ENCODE measurements at regions not wholly inside any gene's neighbourhood (a gene's known extent, or its start where the extent isn't known, plus 50 kb on each side); places are given as distances from the start of the nearest gene placed in this dataset.

DNA sequence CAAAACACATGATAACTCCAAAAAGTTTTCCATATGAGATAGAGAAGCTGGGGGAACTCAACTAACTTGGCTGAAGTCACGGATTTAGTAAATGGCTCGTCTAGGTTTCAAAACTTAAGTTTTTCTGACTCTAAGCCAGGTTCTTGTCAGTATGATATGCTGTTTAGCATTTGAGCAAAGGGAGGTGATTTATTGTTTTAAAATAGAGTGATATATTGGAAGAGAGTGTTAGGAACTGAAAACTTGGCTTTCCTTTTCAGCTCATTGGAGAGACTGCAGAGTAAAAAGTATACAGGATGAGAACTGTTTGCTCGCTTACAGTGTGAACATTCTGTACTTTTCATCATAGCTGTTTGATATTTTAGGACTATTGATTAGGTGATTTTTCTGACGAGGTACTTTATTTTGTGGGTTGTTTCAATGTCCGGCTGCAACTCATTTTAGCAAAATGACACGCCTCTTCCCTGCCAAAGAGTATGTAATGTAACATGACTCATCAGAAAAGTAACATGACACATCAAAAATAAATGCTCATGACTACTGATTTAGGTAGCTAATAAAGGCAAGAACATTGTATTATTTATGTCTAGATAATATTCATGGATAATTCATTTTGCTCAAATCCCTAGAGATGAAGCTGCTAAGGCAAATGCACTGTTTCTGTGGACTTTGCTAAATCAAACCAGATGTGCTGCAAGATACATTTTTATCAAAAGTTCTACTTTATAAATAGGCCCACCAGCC is 355.1 kb downstream of the GPATCH2 start:
- peaks cover 0 to 7% (median 3%) of the 10 kb centered on the region in 5 donors for H3K9me3 Mint-ChIP-seq
- no peak for DNase-seq
- Histone ChIP-seq H3K36me3 (ENCODE audit: insufficient read depth, low read length) (no peaks in the 10 kb centered on the region), H3K27me3 (ENCODE audit: insufficient read depth, low read length, poor library complexity, severe bottlenecking) (no peaks in the 10 kb centered on the region), H3K27ac (ENCODE audit: low read depth, low read length) (no peak overlapping the region), H3K4me1 (ENCODE audit: insufficient read depth, low read length) (no peaks in the 10 kb centered on the region), H3K4me3 (ENCODE audit: low read length) (no peak overlapping the region), H3K9me3 (ENCODE audit: low read length) (no peaks in the 10 kb centered on the region)
- no peaks in the 10 kb centered on the region for H3K4me1 Mint-ChIP-seq
- POLR2A ChIA-PET: no interaction called here
- H3K27ac Mint-ChIP-seq: no peak overlapping the region
- no peaks in the 10 kb centered on the region for H3K27me3 Mint-ChIP-seq
- H3K36me3 Mint-ChIP-seq: no peaks in the 10 kb centered on the region
- H3K4me3 Mint-ChIP-seq: no peak overlapping the region
- CTCF ChIA-PET: no interaction called here

DNA sequence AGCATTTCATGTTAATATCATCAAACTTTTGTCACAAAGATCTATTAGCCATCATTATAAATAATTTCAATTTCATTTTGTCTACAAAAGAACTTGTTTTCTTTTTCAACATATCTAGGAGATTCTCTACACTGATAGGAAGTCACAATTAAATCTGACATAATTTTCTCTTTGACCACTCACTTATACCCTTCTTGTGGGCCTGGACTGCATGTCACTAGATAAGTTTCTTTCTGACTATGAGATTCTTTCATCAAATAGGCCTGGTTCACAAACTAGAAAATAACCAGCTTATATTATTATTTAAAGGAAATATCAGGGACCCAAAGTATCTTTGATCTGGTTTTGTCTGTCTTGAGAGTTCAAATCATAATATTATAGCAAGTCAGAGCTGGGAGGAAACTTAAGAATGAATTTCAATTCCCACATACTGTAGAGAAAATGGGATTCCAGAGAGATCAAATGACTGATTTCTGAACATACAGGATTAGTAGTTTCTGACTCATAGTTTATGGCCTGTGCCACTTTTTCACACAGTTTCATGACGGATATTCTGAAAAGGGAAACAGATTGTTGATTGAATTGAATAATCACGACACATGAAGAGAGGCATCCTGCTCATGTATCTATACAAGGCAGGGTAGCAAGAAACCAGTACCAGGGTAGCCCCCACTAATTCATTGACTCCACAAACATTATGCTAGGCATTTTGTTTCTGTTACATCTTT is 355.8 kb downstream of the GPATCH2 start:
- H3K9me3 ChIP-seq (ENCODE audit: low read length): no peaks in the 10 kb centered on the region
- H3K27ac ChIP-seq (ENCODE audit: low read depth, low read length): no peak overlapping the region
- H3K36me3 ChIP-seq (ENCODE audit: insufficient read depth, low read length): no peaks in the 10 kb centered on the region
- H3K27me3 ChIP-seq (ENCODE audit: insufficient read depth, low read length, poor library complexity, severe bottlenecking): no peaks in the 10 kb centered on the region
- Mint-ChIP-seq H3K27me3 (no peaks in the 10 kb centered on the region), H3K27ac (no peak overlapping the region), H3K36me3 (no peaks in the 10 kb centered on the region), H3K4me1 (no peaks in the 10 kb centered on the region), H3K4me3 (no peak overlapping the region), H3K9me3 (peaks cover 0 to 7% (median 3%) of the 10 kb centered on the region in 5 donors)
- no peak for DNase-seq
- ChIA-PET CTCF (no interaction called here), POLR2A (no interaction called here)
- no peak overlapping the region for H3K4me3 ChIP-seq (ENCODE audit: low read length)
- H3K4me1 ChIP-seq (ENCODE audit: insufficient read depth, low read length): no peaks in the 10 kb centered on the region

DNA sequence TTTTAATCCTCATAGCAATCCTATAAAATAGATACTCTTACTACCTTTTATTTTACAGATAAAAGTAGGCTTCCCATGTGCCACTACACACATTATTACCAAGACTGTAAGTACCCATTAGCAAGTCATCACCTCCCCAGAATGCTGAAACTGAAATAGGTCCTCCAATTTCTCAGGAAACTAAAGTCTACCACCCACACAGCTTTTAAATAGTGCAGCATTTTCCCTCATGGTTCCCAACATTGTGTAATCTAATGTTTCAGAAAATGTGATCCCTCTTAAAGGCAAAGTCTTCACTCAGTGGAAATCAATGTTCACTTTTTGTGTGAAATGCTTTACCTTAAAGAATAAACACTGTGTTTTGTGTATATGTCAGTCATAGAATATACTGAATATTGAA is 356.5 kb downstream of the GPATCH2 start:
- H3K27me3 Mint-ChIP-seq: no peaks in the 10 kb centered on the region
- ChIA-PET POLR2A (no interaction called here), CTCF (no interaction called here)
- no peaks in the 10 kb centered on the region for H3K36me3 ChIP-seq (ENCODE audit: insufficient read depth, low read length)
- H3K27ac ChIP-seq (ENCODE audit: low read depth, low read length): no peak overlapping the region
- H3K27me3 ChIP-seq (ENCODE audit: insufficient read depth, low read length, poor library complexity, severe bottlenecking): no peaks in the 10 kb centered on the region
- peaks cover 0 to 7% (median 1%) of the 10 kb centered on the region in 5 donors for H3K9me3 Mint-ChIP-seq
- no peaks in the 10 kb centered on the region for H3K4me1 Mint-ChIP-seq
- H3K4me1 ChIP-seq (ENCODE audit: insufficient read depth, low read length): no peaks in the 10 kb centered on the region
- no peak overlapping the region for H3K4me3 ChIP-seq (ENCODE audit: low read length)
- no peaks in the 10 kb centered on the region for H3K9me3 ChIP-seq (ENCODE audit: low read length)
- no peak overlapping the region for H3K4me3 Mint-ChIP-seq
- no peak overlapping the region for H3K27ac Mint-ChIP-seq
- no peaks in the 10 kb centered on the region for H3K36me3 Mint-ChIP-seq
- no peak for DNase-seq

DNA sequence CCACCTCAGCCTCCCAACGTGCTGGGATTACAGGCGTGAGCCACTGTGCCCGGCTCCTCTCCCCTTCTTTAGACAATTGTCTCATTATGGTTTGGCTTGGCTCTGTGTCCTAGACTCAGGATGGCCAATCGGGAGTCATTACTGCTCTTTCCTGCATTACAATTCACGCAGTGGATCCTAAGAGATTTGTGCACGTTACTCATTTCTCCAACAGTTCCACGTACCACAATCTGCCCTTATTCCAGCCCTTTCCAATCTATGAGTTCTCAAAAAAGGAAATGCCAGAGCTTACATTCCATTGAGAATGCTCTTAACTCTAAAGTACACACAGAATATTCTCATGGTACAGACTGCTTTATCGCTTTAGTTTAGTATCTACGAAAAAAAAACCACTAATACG is 357.0 kb downstream of the GPATCH2 start:
- POLR2A ChIA-PET: no interaction called here
- Mint-ChIP-seq H3K9me3 (peaks cover 0 to 7% (median 1%) of the 10 kb centered on the region in 5 donors), H3K27ac (no peak overlapping the region), H3K4me3 (no peak overlapping the region), H3K4me1 (no peaks in the 10 kb centered on the region), H3K36me3 (no peaks in the 10 kb centered on the region), H3K27me3 (no peaks in the 10 kb centered on the region)
- Histone ChIP-seq H3K36me3 (ENCODE audit: insufficient read depth, low read length) (no peaks in the 10 kb centered on the region), H3K27ac (ENCODE audit: low read depth, low read length) (no peak overlapping the region), H3K4me1 (ENCODE audit: insufficient read depth, low read length) (no peaks in the 10 kb centered on the region), H3K9me3 (ENCODE audit: low read length) (no peaks in the 10 kb centered on the region), H3K4me3 (ENCODE audit: low read length) (no peak overlapping the region), H3K27me3 (ENCODE audit: insufficient read depth, low read length, poor library complexity, severe bottlenecking) (no peaks in the 10 kb centered on the region)
- CTCF ChIA-PET: no interaction called here
- DNase-seq: no peak

DNA sequence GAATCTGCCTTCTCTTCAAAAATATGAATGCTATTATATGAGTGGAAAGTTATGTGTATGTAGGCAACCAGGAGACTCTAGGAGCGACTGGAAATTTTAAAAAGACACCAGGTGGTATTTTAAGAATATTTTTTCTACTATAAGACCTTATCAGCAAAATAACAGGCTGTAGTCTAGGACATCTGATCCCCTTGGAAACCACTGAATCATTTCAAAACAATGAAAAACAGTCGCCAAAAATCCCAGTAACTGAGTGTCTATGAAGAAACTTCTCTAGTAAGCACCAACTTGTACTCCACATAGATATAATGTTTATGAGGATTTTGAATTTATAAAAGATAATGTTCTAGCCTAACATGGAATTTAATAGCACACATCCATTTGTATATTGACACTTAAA is 358.5 kb downstream of the GPATCH2 start:
- no peak for DNase-seq
- ChIA-PET CTCF (no interaction called here), POLR2A (no interaction called here)
- no peaks in the 10 kb centered on the region for H3K9me3 ChIP-seq (ENCODE audit: low read length)
- Mint-ChIP-seq H3K27me3 (no peaks in the 10 kb centered on the region), H3K27ac (no peak overlapping the region), H3K4me3 (no peak overlapping the region), H3K4me1 (no peaks in the 10 kb centered on the region), H3K36me3 (no peaks in the 10 kb centered on the region), H3K9me3 (peaks cover 0 to 7% (median 1%) of the 10 kb centered on the region in 5 donors)
- H3K27ac ChIP-seq (ENCODE audit: low read depth, low read length): no peak overlapping the region
- no peaks in the 10 kb centered on the region for H3K27me3 ChIP-seq (ENCODE audit: insufficient read depth, low read length, poor library complexity, severe bottlenecking)
- no peaks in the 10 kb centered on the region for H3K36me3 ChIP-seq (ENCODE audit: insufficient read depth, low read length)
- no peak overlapping the region for H3K4me3 ChIP-seq (ENCODE audit: low read length)
- H3K4me1 ChIP-seq (ENCODE audit: insufficient read depth, low read length): no peaks in the 10 kb centered on the region

DNA sequence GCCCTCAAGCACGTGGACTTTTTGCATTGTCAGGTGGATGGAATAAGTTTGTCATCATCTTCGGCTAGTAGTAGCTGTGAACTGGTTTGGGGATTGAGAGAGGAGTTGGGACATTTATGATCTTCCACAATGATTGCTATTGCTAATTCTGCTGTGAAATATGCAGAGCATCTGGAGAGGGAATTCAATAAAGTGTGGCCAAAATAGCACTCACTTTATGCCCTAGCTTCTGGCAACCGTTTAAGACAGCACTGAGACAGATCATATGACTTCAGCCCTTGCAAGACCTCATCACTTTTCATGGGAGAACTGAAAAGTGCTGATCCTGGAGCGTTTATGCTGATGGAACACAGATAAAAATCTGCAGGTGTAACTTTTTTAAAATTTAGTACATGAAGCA is 360.8 kb downstream of the GPATCH2 start:
- Histone ChIP-seq H3K4me3 (ENCODE audit: low read length) (no peak overlapping the region), H3K4me1 (ENCODE audit: insufficient read depth, low read length) (no peaks in the 10 kb centered on the region), H3K9me3 (ENCODE audit: low read length) (no peaks in the 10 kb centered on the region), H3K36me3 (ENCODE audit: insufficient read depth, low read length) (no peaks in the 10 kb centered on the region), H3K27ac (ENCODE audit: low read depth, low read length) (no peak overlapping the region), H3K27me3 (ENCODE audit: insufficient read depth, low read length, poor library complexity, severe bottlenecking) (no peaks in the 10 kb centered on the region)
- Mint-ChIP-seq H3K4me1 (no peaks in the 10 kb centered on the region), H3K36me3 (no peaks in the 10 kb centered on the region), H3K4me3 (no peak overlapping the region), H3K27ac (no peak overlapping the region), H3K27me3 (no peaks in the 10 kb centered on the region), H3K9me3 (peaks cover 0 to 4% (median 1%) of the 10 kb centered on the region in 5 donors)
- DNase-seq: no peak
- ChIA-PET CTCF (no interaction called here), POLR2A (no interaction called here)

DNA sequence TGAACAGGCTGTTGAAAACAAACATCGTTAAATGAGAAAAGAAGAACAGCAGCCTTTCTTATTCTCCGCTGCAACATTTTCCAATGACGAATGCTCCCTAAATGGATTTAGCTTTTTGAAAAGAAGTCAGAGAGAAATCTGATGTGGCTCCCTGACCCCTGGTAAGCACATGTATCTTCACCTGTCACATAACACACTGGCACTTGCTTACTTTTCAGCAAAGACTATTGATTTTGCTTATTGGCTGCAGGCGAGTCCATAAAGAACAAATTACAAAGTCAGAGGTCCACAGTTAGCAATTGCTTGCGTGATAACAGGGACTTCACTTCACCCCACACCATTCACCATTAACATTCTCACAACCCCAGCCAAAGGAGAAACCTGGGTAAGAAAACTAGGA is 362.8 kb downstream of the GPATCH2 start:
- peaks cover 0 to 5% (median 0%) of the 10 kb centered on the region in 5 donors for H3K9me3 Mint-ChIP-seq
- H3K27me3 Mint-ChIP-seq: no peaks in the 10 kb centered on the region
- Histone ChIP-seq H3K27ac (ENCODE audit: low read depth, low read length) (no peak overlapping the region), H3K27me3 (ENCODE audit: insufficient read depth, low read length, poor library complexity, severe bottlenecking) (no peaks in the 10 kb centered on the region), H3K36me3 (ENCODE audit: insufficient read depth, low read length) (no peaks in the 10 kb centered on the region), H3K9me3 (ENCODE audit: low read length) (no peaks in the 10 kb centered on the region), H3K4me1 (ENCODE audit: insufficient read depth, low read length) (no peaks in the 10 kb centered on the region), H3K4me3 (ENCODE audit: low read length) (no peak overlapping the region)
- H3K4me3 Mint-ChIP-seq: no peak overlapping the region
- H3K4me1 Mint-ChIP-seq: no peaks in the 10 kb centered on the region
- no peaks in the 10 kb centered on the region for H3K36me3 Mint-ChIP-seq
- no peak overlapping the region for H3K27ac Mint-ChIP-seq
- ChIA-PET POLR2A (no interaction called here), CTCF (no interaction called here)
- no peak for DNase-seq

DNA sequence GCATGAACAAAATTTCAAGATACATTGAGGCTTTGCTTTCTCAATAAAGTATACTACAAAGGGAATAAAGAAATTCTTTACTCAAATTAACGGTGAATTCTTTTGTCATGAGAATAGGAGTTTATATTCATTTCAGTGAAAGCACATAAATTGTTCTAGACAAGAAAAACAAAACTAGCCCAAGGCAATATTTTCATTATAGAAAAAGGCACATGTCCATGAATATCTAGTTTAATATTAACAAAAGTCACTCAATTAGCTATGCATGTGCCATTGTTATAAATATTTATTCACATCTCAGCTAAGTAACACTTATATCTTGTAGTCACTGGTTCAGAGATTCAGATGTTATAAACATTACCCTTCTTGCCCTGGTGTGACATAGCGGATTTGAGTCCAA is 369.3 kb downstream of the GPATCH2 start:
- H3K4me3 Mint-ChIP-seq: no peak overlapping the region
- CTCF ChIA-PET: no interaction called here
- peaks cover 0 to 6% (median 0%) of the 10 kb centered on the region in 5 donors for H3K9me3 Mint-ChIP-seq

More for the DNA sequence above, 369.3 kb downstream of the GPATCH2 start:
- H3K36me3 Mint-ChIP-seq: no peaks in the 10 kb centered on the region
- H3K36me3 ChIP-seq (ENCODE audit: insufficient read depth, low read length): no peaks in the 10 kb centered on the region
- H3K4me3 ChIP-seq (ENCODE audit: low read length): no peak overlapping the region
- POLR2A ChIA-PET: no interaction called here
- no peaks in the 10 kb centered on the region for H3K27me3 ChIP-seq (ENCODE audit: insufficient read depth, low read length, poor library complexity, severe bottlenecking)
- no peaks in the 10 kb centered on the region for H3K9me3 ChIP-seq (ENCODE audit: low read length)
- no peak overlapping the region for H3K27ac ChIP-seq (ENCODE audit: low read depth, low read length)
- no peaks in the 10 kb centered on the region for H3K4me1 Mint-ChIP-seq
- H3K4me1 ChIP-seq (ENCODE audit: insufficient read depth, low read length): no peaks in the 10 kb centered on the region
- H3K27me3 Mint-ChIP-seq: no peaks in the 10 kb centered on the region
- no peak overlapping the region for H3K27ac Mint-ChIP-seq
- no peak for DNase-seq
